VCaP (cell line): ENCODE measurements at regions not wholly inside any gene's neighbourhood (a gene's known extent, or its start where the extent isn't known, plus 50 kb on each side); places are given as distances from the start of the nearest gene placed in this dataset.

Experiments used
- H3K27ac ChIP-seq: fragments of 450-650 bp; 2 replicates; pipeline ENCODE4 v1.5.1; 2017
- TF ChIP-seq, protein P1 (sequence below): fragments of 450-650 bp; conservative IDR thresholded peaks from 2 replicates; pipeline ENCODE4 v1.5.1; 2017; ENCODE audit warnings: mild to moderate bottlenecking, moderate library complexity

GRCh38 chr18:990197-990596 is 85.5 kb downstream of the ADCYAP1 start:
- TF ChIP-seq, protein P1, sequence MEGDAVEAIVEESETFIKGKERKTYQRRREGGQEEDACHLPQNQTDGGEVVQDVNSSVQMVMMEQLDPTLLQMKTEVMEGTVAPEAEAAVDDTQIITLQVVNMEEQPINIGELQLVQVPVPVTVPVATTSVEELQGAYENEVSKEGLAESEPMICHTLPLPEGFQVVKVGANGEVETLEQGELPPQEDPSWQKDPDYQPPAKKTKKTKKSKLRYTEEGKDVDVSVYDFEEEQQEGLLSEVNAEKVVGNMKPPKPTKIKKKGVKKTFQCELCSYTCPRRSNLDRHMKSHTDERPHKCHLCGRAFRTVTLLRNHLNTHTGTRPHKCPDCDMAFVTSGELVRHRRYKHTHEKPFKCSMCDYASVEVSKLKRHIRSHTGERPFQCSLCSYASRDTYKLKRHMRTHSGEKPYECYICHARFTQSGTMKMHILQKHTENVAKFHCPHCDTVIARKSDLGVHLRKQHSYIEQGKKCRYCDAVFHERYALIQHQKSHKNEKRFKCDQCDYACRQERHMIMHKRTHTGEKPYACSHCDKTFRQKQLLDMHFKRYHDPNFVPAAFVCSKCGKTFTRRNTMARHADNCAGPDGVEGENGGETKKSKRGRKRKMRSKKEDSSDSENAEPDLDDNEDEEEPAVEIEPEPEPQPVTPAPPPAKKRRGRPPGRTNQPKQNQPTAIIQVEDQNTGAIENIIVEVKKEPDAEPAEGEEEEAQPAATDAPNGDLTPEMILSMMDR, result no peak
- no peak overlapping the region for H3K27ac ChIP-seq

GRCh38 chr18:991441-991840 is 86.8 kb downstream of the ADCYAP1 start:
- TF ChIP-seq, protein P1, result no peak
- H3K27ac ChIP-seq, result no peak overlapping the region

DNA sequence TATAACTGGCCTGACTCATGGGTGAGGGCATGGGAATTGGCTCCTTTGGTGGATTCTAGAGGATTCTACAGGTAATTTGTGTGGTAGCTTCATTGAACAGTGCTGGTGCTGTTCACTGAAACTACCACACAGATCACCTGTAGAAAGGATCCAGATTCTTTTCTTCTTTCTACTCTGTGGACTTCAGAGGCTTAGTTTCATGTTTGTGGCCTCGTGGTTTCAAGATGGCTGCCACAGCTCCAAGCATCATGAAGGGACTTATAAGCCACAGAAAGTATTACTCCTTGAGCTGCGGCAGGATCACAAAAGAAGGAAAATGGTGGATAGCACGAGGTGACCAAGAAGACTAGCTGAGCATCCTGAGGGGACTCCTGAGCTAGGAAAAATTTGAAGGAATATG is 88.9 kb downstream of the ADCYAP1 start:
- TF ChIP-seq, protein P1, result no peak
- no peak overlapping the region for H3K27ac ChIP-seq

DNA sequence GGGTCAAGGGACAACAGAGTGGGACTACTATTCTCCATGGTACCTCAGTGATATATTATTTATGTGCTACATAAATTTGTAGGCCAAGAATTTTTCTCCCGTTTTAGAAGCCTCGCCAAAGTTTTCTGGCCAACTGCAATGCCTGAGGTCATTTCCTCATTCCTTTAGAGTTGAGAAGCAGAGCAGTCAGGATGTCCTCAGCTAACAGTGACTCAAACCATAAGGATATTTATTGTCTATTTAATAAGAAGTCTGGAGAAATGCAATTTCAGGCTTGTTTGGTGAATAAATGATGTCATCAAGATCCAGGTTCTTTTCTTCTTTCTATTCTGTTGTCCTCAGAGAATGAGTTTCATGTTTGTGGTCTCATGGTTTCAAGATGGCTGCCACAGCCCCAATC is 91.0 kb downstream of the ADCYAP1 start:
- no peak overlapping the region for H3K27ac ChIP-seq
- TF ChIP-seq, protein P1, result no peak

DNA sequence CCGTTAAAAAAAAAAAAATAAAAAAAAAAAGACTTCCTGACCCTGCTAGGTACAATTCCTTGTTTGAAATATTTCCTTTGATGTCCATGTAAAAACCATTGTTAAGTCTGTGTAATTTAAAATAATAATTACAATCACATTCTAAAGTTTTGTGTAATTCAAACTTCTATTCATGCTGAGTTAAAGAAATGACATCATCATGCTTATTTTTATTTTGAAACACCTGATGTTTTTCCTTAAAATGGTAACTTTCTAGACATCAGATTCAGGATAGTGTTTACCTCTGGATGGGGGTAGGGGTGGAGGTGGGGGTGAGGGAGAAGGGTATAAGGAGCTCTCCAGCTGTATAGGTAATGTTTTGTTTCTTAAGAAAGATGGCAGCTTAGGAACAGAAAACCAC is 92.8 kb downstream of the ADCYAP1 start:
- H3K27ac ChIP-seq, result no peak overlapping the region
- TF ChIP-seq, protein P1, result no peak

DNA sequence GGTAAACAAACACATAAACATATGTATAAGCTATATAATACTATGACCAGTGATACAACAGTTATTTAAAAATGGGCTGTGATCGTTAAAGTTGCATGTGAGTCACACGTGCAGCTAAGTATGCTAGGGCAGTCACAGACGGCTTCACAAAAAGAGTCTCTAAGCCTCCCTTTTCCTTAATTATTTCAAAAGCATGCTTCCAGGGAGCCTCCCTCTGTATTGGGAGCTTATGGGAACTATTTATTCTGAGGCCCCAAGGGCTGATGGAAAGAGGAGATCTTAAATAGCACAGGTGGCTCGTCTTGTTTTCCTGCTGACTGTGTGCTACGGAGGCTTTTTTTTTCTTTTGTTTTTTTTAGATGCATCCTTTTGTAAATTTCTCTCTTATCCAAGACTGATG is 94.3 kb downstream of the ADCYAP1 start:
- TF ChIP-seq, protein P1, result no peak
- no peak overlapping the region for H3K27ac ChIP-seq

DNA sequence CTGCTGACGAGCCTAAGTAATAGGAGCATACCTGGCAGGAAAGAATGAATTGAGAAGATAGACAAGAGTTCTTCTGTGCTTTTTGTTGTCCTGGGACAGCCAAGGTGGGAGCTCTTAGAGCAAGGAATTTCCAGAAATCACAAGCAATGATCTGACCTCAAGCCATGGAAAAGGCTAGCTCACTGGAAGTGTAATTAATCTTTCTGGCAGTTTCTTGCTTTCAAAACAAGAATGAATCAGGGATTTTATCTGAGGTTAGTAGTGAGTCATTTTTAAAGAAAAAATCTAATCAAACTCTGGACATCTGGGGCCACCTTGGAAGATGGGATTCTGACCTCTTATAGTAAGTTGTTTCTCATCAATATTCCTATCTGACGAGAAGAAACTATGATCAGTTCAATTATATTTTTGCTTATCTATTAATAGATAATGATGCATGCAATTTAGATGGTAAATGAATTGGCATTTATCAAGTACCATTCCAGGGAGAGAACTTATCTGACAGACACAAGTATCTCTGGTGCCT is 98.0 kb downstream of the ADCYAP1 start:
- no peak overlapping the region for H3K27ac ChIP-seq
- TF ChIP-seq, protein P1, result no peak
